HG03575 (cell line): ENCODE measurements at regions not wholly inside any gene's neighbourhood (a gene's known extent, or its start where the extent isn't known, plus 50 kb on each side); places are given as distances from the start of the nearest gene placed in this dataset.

ENCODE experiments used
- ATAC-seq: cut with Tn5 transposase; IDR thresholded peaks from one replicate; pipeline ENCODE4 v1.9.1; 2021; ENCODE audit not compliant: unreplicated experiment, insufficient number of reproducible peaks, low FRiP score; ENCODE audit errors: extremely low read depth

GRCh38 chr1:55381491-55381890, 166.3 kb upstream of the USP24 start:
- no peak for ATAC-seq

GRCh38 chr1:55380355-55380970, 165.3 kb upstream of the USP24 start:
- no peak for ATAC-seq

GRCh38 chr1:55378582-55378981, 163.4 kb upstream of the USP24 start:
- ATAC-seq, result no peak

- ATAC-seq, result no peak
These were observed 161.7 kb upstream of the USP24 start for GRCh38 chr1:55376897-55377296.

- no peak for ATAC-seq
These were observed 160.6 kb upstream of the USP24 start for GRCh38 chr1:55375617-55376258.

- no peak for ATAC-seq
These were observed 159.8 kb upstream of the USP24 start for GRCh38 chr1:55374801-55375616.

GRCh38 chr1:55374216-55374615, 159.1 kb upstream of the USP24 start:
- no peak for ATAC-seq

GRCh38 chr1:55369474-55369873, 154.3 kb upstream of the USP24 start:
- ATAC-seq, result no peak

GRCh38 chr1:55368698-55369097, 153.5 kb upstream of the USP24 start:
- ATAC-seq, result no peak

GRCh38 chr1:55367273-55367672, 152.1 kb upstream of the USP24 start:
- no peak for ATAC-seq

GRCh38 chr1:55364216-55364615, 149.1 kb upstream of the USP24 start:
- ATAC-seq, result no peak

- no peak for ATAC-seq
These were observed 148.1 kb upstream of the USP24 start for GRCh38 chr1:55363268-55363667.

GRCh38 chr1:55362558-55362957, 147.4 kb upstream of the USP24 start:
- no peak for ATAC-seq

- no peak for ATAC-seq
These were observed 144.4 kb upstream of the USP24 start for GRCh38 chr1:55359611-55360010.

GRCh38 chr1:55358581-55358980, 143.4 kb upstream of the USP24 start:
- no peak for ATAC-seq

- ATAC-seq, result no peak
These were observed 140.4 kb upstream of the USP24 start for GRCh38 chr1:55355549-55355948.

GRCh38 chr1:55353707-55354620, 138.8 kb upstream of the USP24 start:
- no peak for ATAC-seq

GRCh38 chr1:55352811-55353180, 137.6 kb upstream of the USP24 start:
- no peak for ATAC-seq

- ATAC-seq, result no peak
These were observed 137.1 kb upstream of the USP24 start for GRCh38 chr1:55352080-55352810.
